Ovary (tissue), 3 donors: ENCODE measurements at regions not wholly inside any gene's neighbourhood (a gene's known extent, or its start where the extent isn't known, plus 50 kb on each side); places are given as distances from the start of the nearest gene placed in this dataset.

ENCODE experiments used
- EP300 ChIP-seq: sonication (generic); formaldehyde crosslinking; IDR thresholded peaks from one replicate; pipeline ENCODE4 v1.6.1; 2017; ENCODE audit warnings: antibody characterized with exemption
- POLR2A ChIP-seq: fragments of 450-650 bp; IDR thresholded peaks from one replicate; pipeline ENCODE4 v1.6.1; 2017; ENCODE audit warnings: antibody characterized with exemption, mild to moderate bottlenecking, moderate library complexity
- TF ChIP-seq, protein P1 (sequence below), 3 donors: fragments of 450-650 bp in 2 of 3; fragments of 200-600 bp in 1 of 3; IDR thresholded peaks; one replicate each; pipeline versions ENCODE4 v1.5.1 to v1.8.0; 2016 to 2022; ENCODE audit warnings: antibody characterized with exemption in 3 of 3, mild to moderate bottlenecking in 1 of 3
- donor health status: DM: no; HTN: no; CAD: no.

DNA sequence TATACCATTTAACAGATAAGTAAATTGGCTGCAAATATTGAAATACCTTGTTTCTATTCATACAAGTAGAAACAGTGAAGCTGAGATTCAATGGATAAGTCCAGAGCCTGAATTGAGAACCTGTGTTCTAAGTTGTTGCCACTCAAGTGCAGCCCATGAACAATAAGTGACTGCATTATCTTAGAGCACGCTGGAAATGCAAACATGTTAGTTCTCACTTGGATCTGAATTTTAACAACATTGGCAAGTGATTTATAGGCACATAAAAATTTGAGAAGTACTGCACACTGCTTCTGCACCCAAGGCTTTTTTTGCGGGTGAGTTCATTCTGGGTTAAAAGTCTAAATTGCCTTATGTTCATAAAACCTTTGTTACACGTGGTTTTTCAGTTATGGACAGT is 484.3 kb downstream of the NAV3 start:
- TF ChIP-seq, protein P1, sequence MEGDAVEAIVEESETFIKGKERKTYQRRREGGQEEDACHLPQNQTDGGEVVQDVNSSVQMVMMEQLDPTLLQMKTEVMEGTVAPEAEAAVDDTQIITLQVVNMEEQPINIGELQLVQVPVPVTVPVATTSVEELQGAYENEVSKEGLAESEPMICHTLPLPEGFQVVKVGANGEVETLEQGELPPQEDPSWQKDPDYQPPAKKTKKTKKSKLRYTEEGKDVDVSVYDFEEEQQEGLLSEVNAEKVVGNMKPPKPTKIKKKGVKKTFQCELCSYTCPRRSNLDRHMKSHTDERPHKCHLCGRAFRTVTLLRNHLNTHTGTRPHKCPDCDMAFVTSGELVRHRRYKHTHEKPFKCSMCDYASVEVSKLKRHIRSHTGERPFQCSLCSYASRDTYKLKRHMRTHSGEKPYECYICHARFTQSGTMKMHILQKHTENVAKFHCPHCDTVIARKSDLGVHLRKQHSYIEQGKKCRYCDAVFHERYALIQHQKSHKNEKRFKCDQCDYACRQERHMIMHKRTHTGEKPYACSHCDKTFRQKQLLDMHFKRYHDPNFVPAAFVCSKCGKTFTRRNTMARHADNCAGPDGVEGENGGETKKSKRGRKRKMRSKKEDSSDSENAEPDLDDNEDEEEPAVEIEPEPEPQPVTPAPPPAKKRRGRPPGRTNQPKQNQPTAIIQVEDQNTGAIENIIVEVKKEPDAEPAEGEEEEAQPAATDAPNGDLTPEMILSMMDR (IDR thresholded peaks at IDR 0.05), result no peak
- TF ChIP-seq POLR2A (no peak), EP300 (no peak)
